Endothelial cell of umbilical vein (primary cell): ENCODE measurements at regions not wholly inside any gene's neighbourhood (a gene's known extent, or its start where the extent isn't known, plus 50 kb on each side); places are given as distances from the start of the nearest gene placed in this dataset.

Experiments
- BruUV-seq: library from RNA; stranded (reverse); fragments of 400-500 nt; replicated peaks from 2 replicates; lab custom pipeline; 2021; lab: Mats Ljungman, UMichigan
- CTCF ChIA-PET: fragments of 300-600, 350-600 bp; sonication (Branson Sonifier 250); formaldehyde crosslinking; loops from one replicate; lab custom pipeline; 2021; ENCODE audit warnings: antibody characterized with exemption, inconsistent platforms; lab: Charles Lee
- POLR2A ChIA-PET: fragments of 300-600, 350-600 bp; sonication (Branson Sonifier 250); formaldehyde crosslinking; loops from one replicate; lab custom pipeline; 2021; ENCODE audit warnings: antibody characterized with exemption, inconsistent platforms; lab: Charles Lee
- DNase-seq: peaks from one replicate; pipeline ENCODE4 v3.0.0-alpha.2; 2011; ENCODE audit warnings: low read depth, low spot score
- FAIRE-seq: peaks from 2 replicates; lab custom pipeline; 2011; peaks lifted over from hg19 to GRCh38; lab: Jason Lieb, UNC
- H2AFZ ChIP-seq: 2 replicates; pipeline ENCODE4 v1.6.0; 2012; ENCODE audit warnings: low read depth, low read length, control low read depth, inconsistent platforms
- H3K27ac ChIP-seq: 2 replicates; pipeline ENCODE4 v1.5.1; 2011; ENCODE audit warnings: low read depth, mild to moderate bottlenecking, control low read depth, low read length, moderate library complexity; ENCODE audit not compliant: insufficient read depth
- H3K27me3 ChIP-seq, 2 experiments: 2 replicates each; pipeline versions ENCODE4 v1.6.0 to v1.6.1; 2011; ENCODE audit warnings: low read length in 2 of 2, mixed read lengths in 1 of 2; ENCODE audit not compliant: control insufficient read depth in 2 of 2, insufficient read depth in 2 of 2
- H3K36me3 ChIP-seq, 2 experiments: 2 replicates in 1 of 2; 3 replicates in 1 of 2; pipeline ENCODE4 v1.5.1; 2011; ENCODE audit warnings: low read length in 2 of 2, mild to moderate bottlenecking in 1 of 2, moderate library complexity in 1 of 2; ENCODE audit not compliant: control insufficient read depth in 2 of 2, insufficient read depth in 2 of 2; ENCODE audit errors: extremely low read depth in 1 of 2
- H3K4me1 ChIP-seq: 3 replicates; pipeline ENCODE4 v1.5.1; 2011; ENCODE audit warnings: mild to moderate bottlenecking, low read length; ENCODE audit not compliant: control insufficient read depth, insufficient read depth; ENCODE audit errors: extremely low read depth
- H3K4me2 ChIP-seq: 2 replicates; pipeline ENCODE4 v1.6.1; 2011; ENCODE audit warnings: low read length, control low read depth, mixed read lengths; ENCODE audit not compliant: insufficient read depth
- H3K4me3 ChIP-seq, 3 experiments: fragments of 200-600 bp in 1 of 3; sonication (generic), shearing (Covaris generic) in 1 of 3; replicated peaks in 1 of 3; 2 replicates each; pipeline ENCODE4 v1.5.1; 2011 to 2016; ENCODE audit warnings: control low read depth in 3 of 3, low read length in 3 of 3, mild to moderate bottlenecking in 2 of 3, inconsistent platforms in 1 of 3, low read depth in 1 of 3, moderate library complexity in 1 of 3; ENCODE audit not compliant: insufficient read depth in 1 of 3
- H3K79me2 ChIP-seq: 2 replicates; pipeline ENCODE4 v1.6.0; 2012; ENCODE audit warnings: low read length, inconsistent platforms; ENCODE audit not compliant: control insufficient read depth, insufficient read depth
- H3K9ac ChIP-seq: replicated peaks from 2 replicates; pipeline ENCODE3; 2011; ENCODE audit warnings: low read length, control low read depth; ENCODE audit not compliant: insufficient read depth; ENCODE audit errors: extremely low read depth
- H3K9me1 ChIP-seq: replicated peaks from 3 replicates; pipeline ENCODE4 v1.6.0; 2011; ENCODE audit warnings: mild to moderate bottlenecking, low read length; ENCODE audit not compliant: control insufficient read depth, insufficient read depth; ENCODE audit errors: extremely low read depth
- H3K9me3 ChIP-seq: replicated peaks from 2 replicates; pipeline ENCODE4 v1.5.1; 2012; ENCODE audit warnings: low read length, inconsistent platforms; ENCODE audit not compliant: control insufficient read depth, insufficient read depth
- H4K20me1 ChIP-seq: replicated peaks from 2 replicates; pipeline ENCODE3; 2011; ENCODE audit warnings: mild to moderate bottlenecking, low read length; ENCODE audit not compliant: control insufficient read depth, insufficient read depth; ENCODE audit errors: extremely low read depth
- CTCF ChIP-seq, 2 donors: IDR thresholded peaks; 1 replicate in 1 of 2; 2 replicates in 1 of 2; pipeline ENCODE4 v1.5.1; 2011; ENCODE audit warnings: low read length in 2 of 2, mild to moderate bottlenecking in 2 of 2, moderate library complexity in 2 of 2, control low read depth in 1 of 2, inconsistent platforms in 1 of 2, low read depth in 1 of 2; ENCODE audit not compliant: insufficient read depth in 1 of 2; ENCODE audit errors: extremely low read depth in 1 of 2
- EZH2 ChIP-seq: IDR thresholded peaks from 2 replicates; pipeline ENCODE4 v1.6.1; 2012; ENCODE audit warnings: borderline replicate concordance, low read depth, mild to moderate bottlenecking, moderate library complexity, low read length, inconsistent platforms; ENCODE audit not compliant: severe bottlenecking
- FOS ChIP-seq: IDR thresholded peaks from 2 replicates; pipeline ENCODE4 v1.6.1; 2011; ENCODE audit warnings: mild to moderate bottlenecking, low read length, moderate library complexity, borderline replicate concordance; ENCODE audit not compliant: insufficient read depth
- GATA2 ChIP-seq: IDR thresholded peaks from 2 replicates; pipeline ENCODE4 v1.7.0; 2011; ENCODE audit warnings: low read depth, mild to moderate bottlenecking, moderate library complexity, mixed read lengths, low read length; ENCODE audit not compliant: insufficient read length, insufficient read depth
- JUN ChIP-seq: IDR thresholded peaks from 2 replicates; pipeline ENCODE4 v1.6.1; 2011; ENCODE audit warnings: borderline replicate concordance, low read depth; ENCODE audit not compliant: insufficient read length, insufficient read depth
- MAX ChIP-seq: IDR thresholded peaks from 2 replicates; pipeline ENCODE4 v1.6.1; 2011; ENCODE audit not compliant: insufficient read depth, insufficient read length
- MYC ChIP-seq: IDR thresholded peaks from one replicate; pipeline ENCODE4 v1.6.1; 2011; ENCODE audit warnings: mild to moderate bottlenecking, low read depth, low read length
- POLR2A ChIP-seq: IDR thresholded peaks from 2 replicates; pipeline ENCODE4 v1.6.1; 2012; ENCODE audit warnings: low read depth, mild to moderate bottlenecking, control low read depth, low read length
- POLR2AphosphoS5 ChIP-seq: IDR thresholded peaks from 2 replicates; pipeline ENCODE4 v1.6.1; 2012; ENCODE audit warnings: low read depth, mild to moderate bottlenecking, control low read depth, low read length, moderate library complexity; ENCODE audit not compliant: insufficient read depth
- dilution Hi-C: fragments of 300-500 bp; cut with MboI; formaldehyde crosslinking; loops from one replicate; pipeline ENCODE4 v1.15.0; 2019; ENCODE audit warnings: low sequenced_read_pairs; ENCODE audit not compliant: extremely low pct_ligation_motif_present
- intact Hi-C: fragments of 100-400 bp; cut with micrococcal nuclease; formaldehyde crosslinking; loops from one replicate; pipeline ENCODE4 v1.10.0; 2022

DNA sequence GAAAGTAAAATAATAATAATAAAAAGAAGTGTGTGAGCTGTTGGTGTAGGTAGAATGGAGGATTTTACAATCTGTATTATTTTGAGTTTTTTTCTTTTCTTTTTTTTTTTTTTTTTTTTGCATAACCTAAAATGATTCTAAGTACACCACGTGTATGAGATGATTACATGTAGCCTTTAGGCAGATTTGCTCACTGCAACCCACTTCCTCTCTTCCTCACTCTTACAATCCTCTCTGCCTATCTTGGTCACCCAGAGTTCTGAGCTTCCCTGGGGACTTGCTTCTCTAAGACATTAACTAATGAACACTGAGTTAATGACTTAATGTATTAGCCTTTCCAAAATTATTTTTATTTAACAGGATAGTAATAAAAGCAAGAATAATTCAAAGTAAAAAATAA lies 1169.6 kb downstream of the EFNB2 start:
- CTCF ChIA-PET, result interaction anchor here (0.7 to 1.7 kb wide), 2 partner anchors 13 to 107 kb away, joined by 3 to 6 read pairs; no protein-coding TSS in a partner anchor

More for the DNA sequence above, 1169.6 kb downstream of the EFNB2 start:
- Histone ChIP-seq H3K4me2 (no peak overlapping the region), H3K9me3 (no peaks in the 10 kb centered on the region), H3K9me1 (no peaks in the 10 kb centered on the region), H3K27me3 (no peaks in the 10 kb centered on the region), H3K36me3 (no peaks in the 10 kb centered on the region), H3K4me3 (no peak overlapping the region), H3K27ac (no peak overlapping the region), H3K79me2 (no peaks in the 10 kb centered on the region), H3K4me1 (no peaks in the 10 kb centered on the region), H3K9ac (no peak overlapping the region), H2AFZ (no peak overlapping the region), H4K20me1 (no peaks in the 10 kb centered on the region)
- POLR2A ChIA-PET, result no interaction called here
- no peak for TF ChIP-seq EZH2
- no peak for TF ChIP-seq FOS
- TF ChIP-seq POLR2AphosphoS5, result no peak
- TF ChIP-seq CTCF (IDR thresholded peaks at IDR 0.05; ENCODE audit: extremely low read depth in 1 of 2, insufficient read depth in 1 of 2, low read depth in 1 of 2, low read length in 2 of 2), result no peak
- no peak for TF ChIP-seq MAX
- no peak for TF ChIP-seq POLR2A
- TF ChIP-seq GATA2, result no peak
- TF ChIP-seq MYC, result no peak
- no peak for TF ChIP-seq JUN
- no TSS peak for BruUV-seq
- no peak for FAIRE-seq
- no peak for DNase-seq
- dilution Hi-C loops (no loop called here), intact Hi-C loops (no loop called here)
